Cardiac muscle cell (in vitro differentiated cells and primary cell): ENCODE measurements at regions not wholly inside any gene's neighbourhood (a gene's known extent, or its start where the extent isn't known, plus 50 kb on each side); places are given as distances from the start of the nearest gene placed in this dataset.
A peak's percentile ranks its signal among the peaks of the same experiment; 100 is the strongest.

Experiments used
- DNase-seq, 2 donors: peaks; one replicate each; pipeline versions ENCODE4 v3.0.0 to v3.0.0-alpha.2; 2010 to 2017; ENCODE audit warnings: low read depth in 1 of 2, low spot score in 1 of 2
- H3K27ac ChIP-seq: fragments of 200-600 bp; sonication (generic); 2 replicates; pipeline ENCODE4 v1.5.1; 2016
- H3K27me3 ChIP-seq: fragments of 200-600 bp; sonication (generic); 2 replicates; pipeline ENCODE4 v1.6.0; 2016; ENCODE audit warnings: control low read depth
- H3K36me3 ChIP-seq: fragments of 200-600 bp; sonication (generic); 2 replicates; pipeline ENCODE4 v1.5.1; 2016; ENCODE audit warnings: control low read depth
- H3K4me1 ChIP-seq: fragments of 200-600 bp; sonication (generic); 2 replicates; pipeline ENCODE4 v1.8.1; 2017; ENCODE audit warnings: low read depth, mild to moderate bottlenecking, mixed run types
- H3K4me3 ChIP-seq: fragments of 200-600 bp; sonication (generic); 2 replicates; pipeline ENCODE4 v1.5.1; 2016; ENCODE audit warnings: mild to moderate bottlenecking
- H3K9me3 ChIP-seq: fragments of 200-600 bp; sonication (generic); 2 replicates; pipeline ENCODE4 v1.5.1; 2017; ENCODE audit warnings: low read depth, mild to moderate bottlenecking, control low read depth
- CTCF ChIP-seq: IDR thresholded peaks from 2 replicates; pipeline ENCODE4 v1.5.1; 2012; ENCODE audit warnings: low read depth, mild to moderate bottlenecking, low read length

- no peaks in the 10 kb centered on the region for H3K27me3 ChIP-seq
- H3K4me3 ChIP-seq: no peak overlapping the region
- H3K4me1 ChIP-seq: no peaks in the 10 kb centered on the region
- DNase-seq: no peak
- no peak overlapping the region for H3K27ac ChIP-seq
- TF ChIP-seq CTCF: no peak
- H3K9me3 ChIP-seq: no peaks in the 10 kb centered on the region
- no peaks in the 10 kb centered on the region for H3K36me3 ChIP-seq
These were observed 82.7 kb downstream of the KCNA4 start for GRCh38 chr11:29934115-29934638.

GRCh38 chr11:29916040-29916439 lies 100.8 kb downstream of the KCNA4 start:
- no peaks in the 10 kb centered on the region for H3K36me3 ChIP-seq
- no peaks in the 10 kb centered on the region for H3K27me3 ChIP-seq
- peaks cover 18% of the 10 kb centered on the region for H3K4me1 ChIP-seq
- TF ChIP-seq CTCF: no peak
- H3K9me3 ChIP-seq: no peaks in the 10 kb centered on the region
- DNase-seq: no peak
- peak overlapping the region; percentile 29 for H3K27ac ChIP-seq
- no peak overlapping the region for H3K4me3 ChIP-seq

GRCh38 chr11:29914203-29914930 lies 102.5 kb downstream of the KCNA4 start:
- H3K9me3 ChIP-seq: no peaks in the 10 kb centered on the region
- no peak for TF ChIP-seq CTCF
- peak in 1 of 2 donors; percentile 9 for DNase-seq
- H3K27me3 ChIP-seq: no peaks in the 10 kb centered on the region
- H3K36me3 ChIP-seq: no peaks in the 10 kb centered on the region
- H3K4me3 ChIP-seq: no peak overlapping the region
- H3K4me1 ChIP-seq: peaks cover 18% of the 10 kb centered on the region
- H3K27ac ChIP-seq: no peak overlapping the region

GRCh38 chr11:29913352-29913751 lies 103.5 kb downstream of the KCNA4 start:
- no peak for TF ChIP-seq CTCF
- peaks cover 18% of the 10 kb centered on the region for H3K4me1 ChIP-seq
- no peaks in the 10 kb centered on the region for H3K27me3 ChIP-seq
- H3K27ac ChIP-seq: no peak overlapping the region
- H3K36me3 ChIP-seq: no peaks in the 10 kb centered on the region
- no peaks in the 10 kb centered on the region for H3K9me3 ChIP-seq
- no peak for DNase-seq
- H3K4me3 ChIP-seq: no peak overlapping the region

GRCh38 chr11:29900382-29900781 lies 116.4 kb downstream of the KCNA4 start:
- no peaks in the 10 kb centered on the region for H3K9me3 ChIP-seq
- H3K36me3 ChIP-seq: no peaks in the 10 kb centered on the region
- TF ChIP-seq CTCF: no peak
- no peak overlapping the region for H3K27ac ChIP-seq
- no peak overlapping the region for H3K4me3 ChIP-seq
- DNase-seq: no peak
- no peaks in the 10 kb centered on the region for H3K4me1 ChIP-seq
- no peaks in the 10 kb centered on the region for H3K27me3 ChIP-seq
